GM21390 (cell line): ENCODE measurements at regions not wholly inside any gene's neighbourhood (a gene's known extent, or its start where the extent isn't known, plus 50 kb on each side); places are given as distances from the start of the nearest gene placed in this dataset.

ENCODE experiments used
- ATAC-seq: cut with Tn5 transposase; IDR thresholded peaks from one replicate; pipeline ENCODE4 v1.9.1; 2021; ENCODE audit not compliant: unreplicated experiment

DNA sequence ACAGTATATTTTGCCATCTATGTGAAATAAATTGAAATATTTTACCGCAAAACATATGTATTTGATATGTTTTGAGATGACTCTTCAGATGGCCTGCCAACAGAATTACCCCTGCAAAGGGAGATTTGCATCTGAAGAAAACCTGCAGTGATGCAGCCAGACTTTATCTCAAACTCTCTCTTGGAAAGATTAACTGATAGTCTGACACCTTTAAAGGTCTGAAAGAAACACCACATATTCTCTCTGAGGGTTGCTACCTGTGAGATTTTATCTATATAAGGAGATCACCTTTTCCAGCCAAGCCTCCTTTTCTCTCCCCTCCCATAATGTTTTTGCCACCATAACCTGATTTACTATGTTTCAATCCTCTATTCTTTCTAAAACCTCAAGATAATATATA is 1106.3 kb upstream of the IGFBP7 start:
- no peak for ATAC-seq

DNA sequence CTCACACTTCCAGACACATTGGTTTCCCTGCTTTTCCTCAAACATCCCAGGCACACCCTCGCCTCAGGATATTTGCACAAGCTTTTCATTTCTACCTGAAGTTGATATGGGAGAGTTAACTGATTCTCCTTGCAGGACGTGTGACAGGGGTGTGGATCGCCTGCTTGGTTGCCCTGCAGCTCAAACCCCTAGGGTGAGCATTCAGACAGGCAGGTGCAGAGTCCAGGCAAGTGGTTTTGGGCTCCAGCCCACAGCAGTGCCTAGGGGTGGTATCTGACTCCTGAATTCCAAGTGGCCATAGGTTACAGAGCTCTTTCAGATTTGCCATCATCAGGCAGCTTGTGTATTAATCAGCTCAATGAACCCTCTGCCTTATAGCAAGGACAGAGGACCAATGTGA is 1104.2 kb upstream of the IGFBP7 start:
- ATAC-seq = no peak

DNA sequence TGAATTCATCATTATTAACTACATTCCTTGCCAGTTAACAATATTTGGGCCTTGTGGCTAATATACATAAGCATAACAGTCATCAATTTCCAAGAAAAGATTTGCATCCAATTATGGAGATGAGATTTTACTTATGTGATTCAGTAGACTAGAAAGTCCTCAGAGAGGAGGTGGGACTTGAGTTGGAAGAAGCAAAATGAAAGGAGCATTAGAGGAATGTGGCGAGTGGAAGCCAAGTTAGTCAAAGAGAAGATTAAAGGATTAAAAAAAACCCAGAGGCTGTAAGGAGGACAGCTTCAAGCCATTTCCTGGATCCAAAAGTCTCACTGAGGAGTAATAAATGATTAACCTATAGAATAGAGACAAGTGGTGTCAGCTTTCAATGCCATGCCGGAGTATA is 1099.4 kb upstream of the IGFBP7 start:
- ATAC-seq = no peak

DNA sequence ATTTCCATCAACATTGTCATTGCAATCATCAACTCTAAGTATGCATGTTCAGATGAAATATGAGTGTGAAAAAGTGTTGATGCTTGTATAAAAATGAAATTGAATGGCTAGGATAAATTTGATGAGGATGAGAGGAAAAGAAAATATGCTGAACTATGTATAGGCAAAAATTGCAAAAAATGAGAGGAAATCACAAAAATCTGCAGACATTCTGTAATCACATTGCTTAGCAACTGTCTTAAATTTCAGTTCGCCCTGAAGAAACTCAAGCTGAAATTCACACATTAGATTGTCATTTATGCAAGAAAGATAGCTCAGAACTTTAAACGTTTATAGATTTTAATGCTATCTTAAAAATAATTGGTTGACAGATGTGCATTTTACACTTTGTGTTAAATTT is 1098.8 kb upstream of the IGFBP7 start:
- ATAC-seq = no peak

DNA sequence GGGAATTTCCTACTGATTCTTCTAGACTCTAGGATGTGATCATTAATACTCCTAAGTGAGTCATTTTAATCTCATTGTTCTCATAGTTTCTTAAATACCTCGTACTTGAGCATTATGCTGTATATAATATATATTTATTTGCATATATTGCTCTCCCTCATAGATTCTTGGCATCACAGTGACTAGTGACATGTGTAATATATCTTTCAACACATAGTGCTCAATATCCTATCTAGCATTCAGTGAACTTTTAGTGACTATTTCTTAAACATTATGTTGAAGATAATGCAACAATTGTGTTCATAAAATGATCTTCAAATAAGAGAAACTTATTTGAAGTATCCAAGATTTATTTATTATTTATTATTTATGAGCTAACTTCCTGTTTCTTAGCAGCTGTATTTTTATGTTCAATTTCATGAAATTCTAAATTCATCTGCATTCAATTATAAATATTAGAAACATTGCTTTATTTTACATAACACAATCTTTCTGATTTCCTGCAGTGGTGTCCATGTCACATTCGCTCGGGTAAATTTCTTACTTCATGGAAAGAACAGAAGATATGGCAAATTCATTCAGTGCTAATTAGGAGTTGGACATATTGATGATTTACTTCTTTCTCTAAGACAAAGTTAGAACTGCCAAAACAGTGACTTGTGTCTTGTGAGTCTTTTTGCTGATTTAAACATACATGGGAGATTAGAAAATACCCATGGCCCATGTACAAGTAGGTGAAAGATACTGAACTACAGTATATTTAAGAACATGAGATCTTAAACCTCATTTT is 1095.5 kb upstream of the IGFBP7 start:
- no peak for ATAC-seq

DNA sequence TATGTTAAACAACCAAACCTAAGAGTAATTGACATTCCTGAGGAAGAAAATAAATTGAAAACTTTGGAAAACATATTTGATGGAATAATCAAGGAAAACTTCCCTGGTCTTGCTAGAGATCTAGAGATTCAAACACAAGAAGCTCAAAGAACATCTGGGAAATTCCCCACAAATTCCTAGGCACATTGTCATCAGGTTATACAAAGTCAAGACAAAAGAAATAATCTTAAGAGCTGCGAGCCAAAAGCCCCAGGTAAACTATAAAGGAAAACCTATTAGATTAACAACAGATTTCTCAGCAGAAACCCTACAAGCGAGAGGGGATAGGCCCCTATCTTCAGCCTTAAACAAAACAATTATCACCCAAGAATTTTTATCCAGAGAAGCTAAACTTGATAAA is 1082.0 kb upstream of the IGFBP7 start:
- ATAC-seq = no peak

DNA sequence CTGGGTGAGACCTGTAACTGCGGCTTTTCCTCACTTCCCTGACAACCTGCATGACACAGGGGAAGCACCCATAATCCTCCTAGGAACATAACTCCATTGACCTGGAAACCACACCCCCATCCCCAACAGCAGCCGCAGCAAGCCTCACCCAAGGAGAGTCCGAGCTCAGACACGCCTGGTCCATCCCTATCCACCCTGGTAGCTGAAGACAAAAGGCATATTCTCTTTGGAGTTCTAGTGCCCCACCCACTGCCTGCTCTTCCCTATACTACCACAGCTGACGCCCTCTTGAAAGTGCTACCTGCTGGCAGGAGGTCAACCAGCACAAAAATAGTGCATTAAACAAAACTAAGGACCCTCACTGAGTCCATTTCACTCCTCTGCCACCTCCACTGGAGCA is 1080.9 kb upstream of the IGFBP7 start:
- no peak for ATAC-seq

DNA sequence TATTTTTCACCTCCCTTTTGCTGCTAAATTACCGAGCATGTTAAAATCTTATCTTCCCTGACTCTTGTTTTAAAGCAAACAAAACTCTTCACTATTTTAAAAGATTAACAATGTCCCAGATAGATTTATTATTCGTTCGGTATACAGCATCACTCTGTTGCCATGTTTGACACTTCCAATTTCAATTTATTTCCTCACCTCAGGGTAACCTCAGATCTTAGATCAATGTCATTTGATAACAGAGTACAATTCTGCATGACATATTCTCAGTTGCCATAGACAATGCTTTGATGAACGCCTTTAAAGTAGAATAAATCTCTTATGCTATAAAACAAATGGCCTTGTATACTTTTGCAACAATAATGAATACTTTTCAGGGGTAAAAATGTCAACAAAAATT is 1078.1 kb upstream of the IGFBP7 start:
- no peak for ATAC-seq

DNA sequence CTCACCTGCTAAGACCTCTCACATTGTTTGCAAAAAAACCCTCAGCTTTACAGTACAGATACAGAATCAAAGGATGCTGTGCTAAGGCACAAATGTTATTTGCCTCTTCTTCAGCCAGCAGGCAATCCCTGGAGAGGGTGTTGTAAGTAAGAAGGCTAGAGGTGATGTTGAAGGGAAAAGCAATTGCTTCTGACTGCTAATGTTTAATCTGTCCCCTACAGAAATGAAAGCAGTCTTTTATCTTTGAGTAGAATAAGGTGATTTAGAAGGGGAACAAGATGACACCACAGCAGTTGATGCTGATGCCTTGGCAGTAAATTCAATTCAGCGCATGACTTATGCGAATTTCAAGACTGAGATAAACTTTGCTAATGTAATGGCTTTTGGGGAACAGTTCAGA is 1064.8 kb upstream of the IGFBP7 start:
- ATAC-seq = no peak

DNA sequence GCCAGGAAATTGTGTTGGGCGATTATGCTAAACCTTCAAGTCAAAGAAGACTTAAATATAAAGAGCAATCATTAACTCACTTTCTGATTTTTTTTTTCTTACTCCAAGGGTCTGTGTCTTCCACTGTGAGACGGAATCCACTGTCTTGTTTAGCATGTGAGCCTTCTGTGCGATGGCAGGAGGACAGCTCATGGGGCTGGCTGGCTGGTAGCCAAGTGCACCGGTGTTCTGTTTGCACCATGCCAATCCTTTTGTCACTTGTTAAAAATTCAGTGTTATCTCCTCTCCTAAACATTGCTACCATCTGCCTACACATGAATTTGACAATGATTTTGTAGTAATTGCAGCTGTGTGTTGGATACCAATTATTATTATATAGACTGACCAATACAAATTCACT is 1056.3 kb upstream of the IGFBP7 start:
- no peak for ATAC-seq

DNA sequence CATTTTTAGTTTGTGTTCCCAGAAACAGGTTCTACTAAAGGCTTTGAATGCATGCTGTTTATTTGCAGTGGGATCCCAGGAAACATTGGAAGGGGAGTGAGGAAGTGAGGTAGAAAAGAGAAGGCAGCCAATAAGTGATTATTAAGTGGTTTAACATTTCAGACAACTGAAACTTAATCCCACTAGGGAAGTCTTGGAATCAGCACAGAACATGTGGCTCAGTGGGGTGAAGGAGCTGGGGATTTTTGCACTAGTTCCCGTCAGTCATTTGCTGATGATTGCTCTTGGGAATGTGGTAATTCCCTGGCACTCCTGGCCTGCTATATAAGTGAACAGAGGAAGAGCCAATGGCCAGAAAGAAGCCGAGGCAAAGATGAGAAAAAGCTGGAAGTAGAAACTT is 1053.0 kb upstream of the IGFBP7 start:
- ATAC-seq = no peak

DNA sequence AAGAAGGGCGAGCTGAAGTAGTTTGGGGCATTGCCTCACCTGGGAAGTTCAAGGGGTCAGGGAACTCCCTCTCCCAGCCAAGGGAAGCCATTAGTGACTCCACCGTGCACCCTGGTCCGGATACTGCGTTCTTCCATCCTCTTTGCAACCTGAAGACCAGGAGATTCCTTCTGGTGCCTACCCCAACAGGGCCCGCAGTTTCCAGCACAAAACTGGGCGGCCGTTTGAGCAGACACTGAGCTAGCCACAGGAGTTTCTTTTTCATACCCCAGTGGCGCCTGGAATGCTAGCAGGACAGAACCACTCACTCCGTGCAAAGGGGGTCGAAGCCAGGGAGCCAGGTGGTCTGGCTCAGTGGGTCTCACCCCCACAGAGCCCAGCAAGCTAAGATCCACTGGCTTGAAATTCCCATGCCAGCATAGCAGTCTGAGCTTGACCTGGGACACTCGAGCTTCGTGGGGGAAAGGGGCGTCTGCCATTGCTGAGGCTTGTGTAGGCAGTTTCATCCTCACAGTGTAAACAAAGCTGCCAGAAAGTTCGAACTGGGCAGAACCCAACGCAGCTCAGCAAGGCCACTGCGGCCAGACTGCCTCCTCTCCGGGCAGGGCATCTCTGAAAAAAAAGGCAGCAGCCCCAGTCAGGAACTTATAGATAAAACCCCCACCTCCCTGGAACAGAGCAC is 1039.4 kb upstream of the IGFBP7 start:
- ATAC-seq = no peak

DNA sequence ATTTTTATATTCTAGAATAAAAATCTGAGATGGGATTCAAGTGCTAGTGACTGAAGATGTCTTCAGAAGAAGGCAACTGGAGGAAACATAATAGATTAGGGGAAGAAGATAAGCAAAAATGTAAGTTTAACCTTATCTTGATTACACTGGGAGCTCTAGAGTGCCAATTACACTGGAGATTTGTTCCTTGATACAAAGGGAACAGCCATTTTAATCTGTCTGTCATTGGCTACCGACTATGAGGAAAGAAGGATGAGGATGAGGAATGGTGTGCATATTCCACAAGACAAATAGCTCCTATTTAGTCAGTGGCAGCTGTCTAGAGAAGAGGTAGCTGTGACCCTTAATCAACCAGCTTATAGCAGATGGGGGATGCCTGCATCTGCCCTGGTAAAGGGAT is 1034.5 kb upstream of the IGFBP7 start:
- no peak for ATAC-seq

DNA sequence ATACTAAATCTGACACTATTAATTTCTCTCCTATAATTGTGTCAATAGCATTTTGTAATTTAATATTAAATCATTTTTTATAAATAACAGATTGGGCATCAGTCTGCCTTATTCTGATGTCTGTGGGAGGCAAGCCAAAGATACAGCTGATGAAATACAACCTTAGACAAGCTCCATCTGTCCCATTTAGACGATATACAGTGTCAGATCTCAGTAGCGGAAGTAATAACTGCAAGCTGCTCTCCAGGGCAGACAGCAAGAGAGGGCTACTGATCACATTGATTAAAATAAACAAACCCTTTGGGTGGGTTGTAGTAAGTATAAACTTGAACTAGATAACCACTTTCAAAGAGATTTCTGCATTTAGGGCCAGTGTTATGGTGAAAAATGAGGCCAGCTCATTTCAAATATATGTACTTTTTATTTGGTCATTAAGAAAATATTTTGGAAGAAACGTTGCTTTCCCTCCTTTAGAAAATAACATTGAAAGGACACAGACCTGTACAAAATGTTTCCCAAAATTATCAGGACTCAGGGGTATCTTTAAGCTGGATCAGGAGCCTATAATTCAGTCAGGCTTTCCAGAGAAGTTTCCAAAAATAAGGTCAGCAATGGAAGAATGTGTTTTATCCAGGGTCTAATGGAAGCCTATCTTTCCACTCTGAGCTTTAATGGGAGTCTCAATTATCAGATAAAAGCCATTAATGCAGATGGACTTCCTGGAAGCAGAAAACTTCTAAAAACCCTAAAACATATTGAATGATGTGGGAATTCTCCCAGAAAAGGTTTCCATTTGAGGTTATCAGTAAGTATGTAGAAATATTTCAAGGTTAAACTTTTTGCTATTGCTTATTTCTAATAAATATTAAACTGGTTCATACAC is 1028.8 kb upstream of the IGFBP7 start:
- no peak for ATAC-seq

DNA sequence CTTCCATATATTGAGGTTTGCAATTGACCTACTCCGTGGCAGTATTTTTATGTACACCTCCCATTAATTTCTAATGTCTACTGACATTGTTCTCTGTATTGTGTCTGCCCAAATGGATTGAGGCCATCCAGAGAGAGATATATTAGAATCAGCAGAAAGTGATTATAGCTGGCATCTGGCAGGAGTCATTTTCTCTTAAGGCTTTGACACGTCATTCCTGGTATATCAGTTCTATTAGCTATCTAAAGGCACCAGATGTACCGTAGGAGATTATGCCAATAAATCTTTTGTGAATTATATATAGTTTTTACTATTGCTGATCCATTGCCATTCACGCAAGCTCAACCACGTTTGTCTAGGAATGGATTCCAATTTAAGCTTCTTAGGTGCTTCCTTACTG is 1026.4 kb upstream of the IGFBP7 start:
- no peak for ATAC-seq

DNA sequence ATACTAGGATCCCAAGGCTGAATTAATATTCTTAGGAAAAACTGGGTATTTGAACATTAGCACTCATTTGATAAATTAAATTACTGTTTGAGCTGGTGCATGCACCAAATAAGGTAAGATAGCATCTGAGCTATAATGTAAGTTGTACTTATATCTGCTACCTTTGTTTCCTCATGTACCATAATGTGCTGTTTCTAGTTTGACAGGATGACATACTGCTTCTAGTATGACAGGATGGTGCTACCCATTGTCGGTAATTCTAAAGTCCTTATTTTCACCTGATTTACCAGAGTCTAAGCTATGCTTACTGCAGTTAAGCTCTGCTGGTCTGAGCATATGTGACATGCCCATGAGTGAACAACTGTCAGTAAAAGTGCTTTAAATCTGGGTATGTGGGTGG is 1017.5 kb upstream of the IGFBP7 start:
- ATAC-seq = no peak

DNA sequence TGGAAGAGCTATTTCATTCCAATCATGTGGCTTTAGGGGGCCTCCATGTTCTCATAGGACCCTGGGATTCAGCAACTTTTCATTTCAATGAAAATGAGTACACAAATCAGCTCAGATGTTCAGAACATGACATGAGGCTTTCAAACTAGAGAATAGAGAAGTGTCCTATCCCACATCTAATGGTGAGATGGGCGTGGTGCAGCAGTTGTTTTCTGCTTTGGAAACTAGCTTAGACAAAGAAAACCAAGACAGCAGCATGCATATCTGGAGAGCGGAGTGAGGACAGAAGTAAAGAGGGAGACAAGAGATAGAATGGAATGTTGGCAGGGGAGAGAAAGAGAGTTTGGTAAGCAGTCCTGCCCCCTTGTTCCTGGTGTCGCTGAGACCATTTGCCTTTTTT is 1009.1 kb upstream of the IGFBP7 start:
- no peak for ATAC-seq

DNA sequence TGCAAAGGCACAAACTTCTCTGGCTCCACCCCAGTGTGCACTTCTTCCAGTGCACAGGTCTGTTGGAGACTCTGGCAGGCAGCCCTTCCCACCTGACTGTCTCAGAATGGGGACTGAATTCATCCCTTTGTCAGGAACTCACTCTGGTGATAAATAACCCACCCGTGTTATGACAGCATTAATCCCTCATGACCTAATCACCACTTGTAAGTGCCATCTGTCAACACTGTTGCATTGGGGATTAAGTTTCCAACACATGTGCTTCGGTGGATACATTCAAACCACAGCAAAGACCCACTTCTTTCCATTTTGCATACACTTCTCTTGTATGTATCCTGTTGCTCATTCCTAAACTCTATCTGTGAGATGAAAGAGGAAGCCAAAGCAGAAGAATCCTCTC is 1002.9 kb upstream of the IGFBP7 start:
- no peak for ATAC-seq

DNA sequence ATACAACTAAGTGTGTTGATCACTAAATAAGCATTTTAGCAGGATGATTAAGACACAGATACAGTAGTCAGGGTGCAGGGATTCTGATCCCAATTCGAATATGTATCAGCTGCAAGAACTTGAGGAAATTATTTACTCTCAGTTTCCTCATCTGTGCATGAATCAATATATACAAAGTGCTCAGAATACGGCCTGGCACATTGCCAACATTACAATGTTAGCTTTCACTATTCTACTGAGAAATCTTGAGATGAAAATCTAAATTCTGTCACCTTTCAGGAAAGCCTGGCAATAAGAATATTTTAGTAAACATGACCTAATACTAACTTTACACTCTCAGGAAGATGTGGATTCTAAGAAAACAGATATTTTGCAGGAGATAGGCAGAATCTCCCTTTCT is 1001.6 kb upstream of the IGFBP7 start:
- no peak for ATAC-seq

DNA sequence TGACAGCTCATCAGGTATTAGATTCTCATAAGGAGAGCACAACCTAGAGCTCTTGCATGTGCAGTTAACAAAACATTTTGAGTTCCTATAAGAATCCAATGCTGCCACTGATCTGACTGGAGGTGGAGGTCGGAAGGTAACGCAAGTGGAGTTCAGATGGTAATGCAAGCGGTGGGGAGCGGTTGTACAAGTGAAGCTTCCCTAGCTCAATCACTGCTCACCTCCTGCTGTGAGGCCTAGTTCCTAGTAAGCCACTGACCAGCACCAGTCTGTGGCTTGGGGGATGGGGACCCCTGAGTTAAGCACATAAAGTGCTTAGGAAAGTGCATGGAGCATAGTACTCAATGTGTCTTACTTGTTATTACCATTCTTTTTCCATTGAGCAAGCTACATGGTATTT is 983.2 kb upstream of the IGFBP7 start:
- no peak for ATAC-seq

DNA sequence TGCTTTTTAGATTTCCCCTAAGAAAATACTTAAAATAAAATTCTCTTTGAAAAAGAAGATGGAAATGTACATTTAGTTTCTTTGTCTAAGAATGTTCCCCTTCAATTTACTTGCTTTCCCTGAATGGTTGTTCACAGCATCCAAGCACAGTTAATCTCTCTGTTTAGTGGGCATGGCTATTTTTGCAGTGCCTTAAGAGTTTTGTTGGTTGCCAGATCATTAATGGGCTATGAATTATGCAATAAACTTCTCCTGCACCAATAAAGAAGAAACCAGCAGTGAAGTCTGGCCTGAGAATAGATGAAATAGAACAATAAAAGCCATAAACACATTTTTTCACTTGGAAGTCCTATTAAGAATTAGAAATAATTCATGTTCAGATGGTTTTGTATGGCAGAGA is 980.4 kb upstream of the IGFBP7 start:
- no peak for ATAC-seq

DNA sequence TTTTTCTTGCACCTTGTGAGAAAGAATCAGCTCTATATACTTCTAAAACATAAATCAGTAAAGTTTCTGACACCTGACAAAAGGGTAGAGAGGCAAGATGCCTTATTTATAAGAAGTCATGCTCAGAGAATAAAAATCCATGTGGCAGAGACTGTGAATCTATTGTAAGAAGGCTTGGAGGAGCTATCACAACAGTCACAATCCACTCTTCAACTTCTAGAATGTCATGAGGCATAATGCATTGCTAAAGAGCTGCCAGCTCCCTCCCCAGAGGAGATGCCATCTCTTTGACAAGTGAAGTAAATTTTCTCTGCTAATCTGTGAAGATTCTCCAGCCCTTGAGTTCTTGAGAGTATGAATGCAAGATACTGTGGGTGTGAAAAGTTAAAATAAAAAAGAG is 971.2 kb upstream of the IGFBP7 start:
- no peak for ATAC-seq
